Neural cell (in vitro differentiated cells): ENCODE measurements at regions not wholly inside any gene's neighbourhood (a gene's known extent, or its start where the extent isn't known, plus 50 kb on each side); places are given as distances from the start of the nearest gene placed in this dataset.

ENCODE experiments used
- H2AFZ ChIP-seq: fragments of 200-600, 300-800 bp; sonication (generic), shearing (Covaris generic); 2 replicates; pipeline ENCODE4 v1.6.0; 2014; ENCODE audit warnings: low read depth, mild to moderate bottlenecking, antibody characterized with exemption, low read length, moderate library complexity
- H3F3A ChIP-seq: fragments of 200-600 bp; shearing (Covaris generic); 2 replicates; pipeline ENCODE4 v1.6.1; 2016; ENCODE audit warnings: mild to moderate bottlenecking, moderate library complexity, mixed read lengths, antibody characterized with exemption, low read length; ENCODE audit not compliant: insufficient read depth, poor library complexity, severe bottlenecking
- H3K27ac ChIP-seq: fragments of 200-600, 300-800 bp; sonication (generic), shearing (Covaris generic); 2 replicates; pipeline ENCODE4 v1.5.1; 2014; ENCODE audit warnings: mild to moderate bottlenecking, low read length, moderate library complexity
- H3K27me3 ChIP-seq: fragments of 300-800, 200-600 bp; sonication (generic), shearing (Covaris generic); 2 replicates; pipeline ENCODE4 v1.6.0; 2014; ENCODE audit warnings: mild to moderate bottlenecking, low read depth, low read length, moderate library complexity; ENCODE audit not compliant: insufficient read depth
- H3K36me3 ChIP-seq: fragments of 300-800, 200-600 bp; sonication (generic), shearing (Covaris generic); 2 replicates; pipeline ENCODE4 v1.5.1; 2014; ENCODE audit warnings: mild to moderate bottlenecking, antibody characterized with exemption, low read length, moderate library complexity; ENCODE audit not compliant: insufficient read depth
- H3K4me2 ChIP-seq: fragments of 300-800, 200-600 bp; sonication (generic), shearing (Covaris generic); 2 replicates; pipeline ENCODE4 v1.6.0; 2014; ENCODE audit warnings: mild to moderate bottlenecking, low read length
- H3K4me3 ChIP-seq: fragments of 300-800, 200-600 bp; sonication (generic), shearing (Covaris generic); 2 replicates; pipeline ENCODE4 v1.5.1; 2014; ENCODE audit warnings: mild to moderate bottlenecking, low read length, moderate library complexity
- H3K79me2 ChIP-seq: fragments of 200-600 bp; shearing (Covaris generic); replicated peaks from 2 replicates; pipeline ENCODE4 v1.6.0; 2014; ENCODE audit warnings: mild to moderate bottlenecking, low read length, moderate library complexity; ENCODE audit not compliant: insufficient read depth
- H3K9ac ChIP-seq: fragments of 300-800, 200-600 bp; sonication (generic), shearing (Covaris generic); 2 replicates; pipeline ENCODE4 v1.6.1; 2016; ENCODE audit warnings: mild to moderate bottlenecking, low read length, mixed read lengths
- H3K9me2 ChIP-seq: fragments of 200-600 bp; shearing (Covaris generic); 2 replicates; pipeline ENCODE4 v1.6.1; 2016; ENCODE audit warnings: mild to moderate bottlenecking, low read length, mixed read lengths; ENCODE audit not compliant: insufficient read depth
- H3K9me3 ChIP-seq: fragments of 200-600, 300-800 bp; sonication (generic), shearing (Covaris generic); 2 replicates; pipeline ENCODE4 v1.6.1; 2016; ENCODE audit warnings: mild to moderate bottlenecking, mixed run types, low read length, moderate library complexity, mixed read lengths
- H4K20me1 ChIP-seq: fragments of 200-600 bp; shearing (Covaris generic); 2 replicates; pipeline ENCODE4 v1.6.1; 2016; ENCODE audit warnings: mild to moderate bottlenecking, mixed run types; ENCODE audit not compliant: insufficient read depth
- CTCF ChIP-seq: fragments of 450-650 bp; IDR thresholded peaks from 2 replicates; pipeline ENCODE4 v1.5.1; 2014; ENCODE audit warnings: antibody characterized with exemption, mild to moderate bottlenecking, moderate library complexity; ENCODE audit not compliant: poor library complexity, severe bottlenecking
- EP300 ChIP-seq: fragments of 450-650 bp; conservative IDR thresholded peaks from 2 replicates; pipeline ENCODE4 v1.6.1; 2014; ENCODE audit warnings: antibody characterized with exemption, mild to moderate bottlenecking, moderate library complexity; ENCODE audit not compliant: poor library complexity, severe bottlenecking
- EZH2 ChIP-seq: fragments of 200-600, 300-800 bp; shearing (Covaris generic), sonication (generic); IDR thresholded peaks from 2 replicates; pipeline ENCODE4 v1.6.1; 2014; ENCODE audit warnings: antibody characterized with exemption, low read length, borderline replicate concordance, mild to moderate bottlenecking; ENCODE audit not compliant: insufficient read depth, poor library complexity, severe bottlenecking
- MXI1 ChIP-seq: fragments of 450-650 bp; conservative IDR thresholded peaks from 2 replicates; pipeline ENCODE4 v1.6.1; 2014; ENCODE audit warnings: antibody characterized with exemption, mild to moderate bottlenecking; ENCODE audit not compliant: poor library complexity, severe bottlenecking
- POLR2AphosphoS5 ChIP-seq: IDR thresholded peaks from 2 replicates; pipeline ENCODE4 v1.6.1; 2012
- RAD21 ChIP-seq: fragments of 450-650 bp; conservative IDR thresholded peaks from 2 replicates; pipeline ENCODE4 v1.6.1; 2014; ENCODE audit warnings: antibody characterized with exemption, mild to moderate bottlenecking, moderate library complexity
- SMC3 ChIP-seq: fragments of 450-650 bp; conservative IDR thresholded peaks from 2 replicates; pipeline ENCODE4 v1.6.1; 2014; ENCODE audit warnings: antibody characterized with exemption, mild to moderate bottlenecking, moderate library complexity; ENCODE audit not compliant: poor library complexity
- TAF1 ChIP-seq: IDR thresholded peaks from 2 replicates; pipeline ENCODE4 v1.6.1; 2012; ENCODE audit warnings: low read depth
- TF ChIP-seq, protein P1 (sequence below): IDR thresholded peaks from 2 replicates; pipeline ENCODE4 v1.6.1; 2012; ENCODE audit warnings: borderline replicate concordance

- Histone ChIP-seq H3K9me2 (no peaks in the 10 kb centered on the region), H3K79me2 (no peaks in the 10 kb centered on the region), H3K36me3 (no peaks in the 10 kb centered on the region), H2AFZ (no peak overlapping the region), H3K9ac (no peak overlapping the region), H4K20me1 (no peaks in the 10 kb centered on the region), H3K27ac (no peak overlapping the region), H3F3A (no peaks in the 10 kb centered on the region), H3K4me2 (no peak overlapping the region), H3K9me3 (no peaks in the 10 kb centered on the region), H3K4me3 (no peak overlapping the region), H3K27me3 (no peaks in the 10 kb centered on the region)
- no peak for TF ChIP-seq EZH2
- TF ChIP-seq MXI1 = no peak
- TF ChIP-seq POLR2AphosphoS5 = no peak
- TF ChIP-seq, protein P1, sequence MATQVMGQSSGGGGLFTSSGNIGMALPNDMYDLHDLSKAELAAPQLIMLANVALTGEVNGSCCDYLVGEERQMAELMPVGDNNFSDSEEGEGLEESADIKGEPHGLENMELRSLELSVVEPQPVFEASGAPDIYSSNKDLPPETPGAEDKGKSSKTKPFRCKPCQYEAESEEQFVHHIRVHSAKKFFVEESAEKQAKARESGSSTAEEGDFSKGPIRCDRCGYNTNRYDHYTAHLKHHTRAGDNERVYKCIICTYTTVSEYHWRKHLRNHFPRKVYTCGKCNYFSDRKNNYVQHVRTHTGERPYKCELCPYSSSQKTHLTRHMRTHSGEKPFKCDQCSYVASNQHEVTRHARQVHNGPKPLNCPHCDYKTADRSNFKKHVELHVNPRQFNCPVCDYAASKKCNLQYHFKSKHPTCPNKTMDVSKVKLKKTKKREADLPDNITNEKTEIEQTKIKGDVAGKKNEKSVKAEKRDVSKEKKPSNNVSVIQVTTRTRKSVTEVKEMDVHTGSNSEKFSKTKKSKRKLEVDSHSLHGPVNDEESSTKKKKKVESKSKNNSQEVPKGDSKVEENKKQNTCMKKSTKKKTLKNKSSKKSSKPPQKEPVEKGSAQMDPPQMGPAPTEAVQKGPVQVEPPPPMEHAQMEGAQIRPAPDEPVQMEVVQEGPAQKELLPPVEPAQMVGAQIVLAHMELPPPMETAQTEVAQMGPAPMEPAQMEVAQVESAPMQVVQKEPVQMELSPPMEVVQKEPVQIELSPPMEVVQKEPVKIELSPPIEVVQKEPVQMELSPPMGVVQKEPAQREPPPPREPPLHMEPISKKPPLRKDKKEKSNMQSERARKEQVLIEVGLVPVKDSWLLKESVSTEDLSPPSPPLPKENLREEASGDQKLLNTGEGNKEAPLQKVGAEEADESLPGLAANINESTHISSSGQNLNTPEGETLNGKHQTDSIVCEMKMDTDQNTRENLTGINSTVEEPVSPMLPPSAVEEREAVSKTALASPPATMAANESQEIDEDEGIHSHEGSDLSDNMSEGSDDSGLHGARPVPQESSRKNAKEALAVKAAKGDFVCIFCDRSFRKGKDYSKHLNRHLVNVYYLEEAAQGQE = no peak
- no peak for TF ChIP-seq CTCF
- TF ChIP-seq EP300 = no peak
- TF ChIP-seq TAF1 = no peak
- TF ChIP-seq RAD21 = no peak
- no peak for TF ChIP-seq SMC3
These were observed 69.3 kb upstream of the TTC29 start for GRCh38 chr4:147014946-147015345.

GRCh38 chr4:147015491-147015890, 69.8 kb upstream of the TTC29 start:
- Histone ChIP-seq H3K9me3 (no peaks in the 10 kb centered on the region), H3K27me3 (no peaks in the 10 kb centered on the region), H2AFZ (no peak overlapping the region), H4K20me1 (no peaks in the 10 kb centered on the region), H3K79me2 (no peaks in the 10 kb centered on the region), H3K36me3 (no peaks in the 10 kb centered on the region), H3K4me3 (no peak overlapping the region), H3K9me2 (no peaks in the 10 kb centered on the region), H3K4me2 (no peak overlapping the region), H3K9ac (no peak overlapping the region), H3K27ac (no peak overlapping the region), H3F3A (no peaks in the 10 kb centered on the region)
- TF ChIP-seq CTCF (no peak), EP300 (no peak), RAD21 (no peak), EZH2 (no peak), SMC3 (no peak), MXI1 (no peak), POLR2AphosphoS5 (no peak)
- TF ChIP-seq, protein P1 = no peak
